Breast epithelium (tissue), 3 donors: ENCODE measurements at regions not wholly inside any gene's neighbourhood (a gene's known extent, or its start where the extent isn't known, plus 50 kb on each side); places are given as distances from the start of the nearest gene placed in this dataset.

ENCODE experiments used
- POLR2A ChIP-seq: fragments of 450-650 bp; IDR thresholded peaks from one replicate; pipeline ENCODE4 v1.6.1; 2016; ENCODE audit warnings: antibody characterized with exemption, mild to moderate bottlenecking, moderate library complexity
- POLR2AphosphoS5 ChIP-seq, 3 donors: sonication (generic); formaldehyde crosslinking; IDR thresholded peaks; one replicate each; pipeline ENCODE4 v1.6.1; 2017; ENCODE audit warnings: antibody characterized with exemption in 3 of 3
- TF ChIP-seq, protein P1 (sequence below), 3 donors: fragments of 450-650 bp; IDR thresholded peaks; one replicate each; pipeline ENCODE4 v1.5.1; 2016 to 2017; ENCODE audit warnings: antibody characterized with exemption in 3 of 3, mild to moderate bottlenecking in 3 of 3, moderate library complexity in 3 of 3

DNA sequence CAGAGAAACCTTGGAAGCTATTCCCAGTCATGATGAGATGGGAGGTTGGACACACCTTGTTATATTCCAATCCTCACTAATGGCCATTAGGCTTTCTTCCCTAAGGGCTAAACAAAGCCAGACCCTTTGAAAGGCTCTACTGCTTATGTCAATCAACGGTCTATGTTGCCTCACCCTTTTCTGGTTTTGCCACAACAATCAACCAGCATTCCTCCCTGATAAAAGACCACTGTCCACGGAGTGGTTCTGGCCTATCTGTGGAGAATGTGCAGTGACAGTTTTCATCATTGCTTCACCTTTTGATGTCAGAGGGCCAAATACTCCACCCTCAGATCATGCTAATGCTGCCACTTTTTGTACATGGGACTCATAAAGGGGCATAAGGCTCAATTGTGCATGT lies 913.4 kb downstream of the RPA4 start:
- TF ChIP-seq, protein P1, sequence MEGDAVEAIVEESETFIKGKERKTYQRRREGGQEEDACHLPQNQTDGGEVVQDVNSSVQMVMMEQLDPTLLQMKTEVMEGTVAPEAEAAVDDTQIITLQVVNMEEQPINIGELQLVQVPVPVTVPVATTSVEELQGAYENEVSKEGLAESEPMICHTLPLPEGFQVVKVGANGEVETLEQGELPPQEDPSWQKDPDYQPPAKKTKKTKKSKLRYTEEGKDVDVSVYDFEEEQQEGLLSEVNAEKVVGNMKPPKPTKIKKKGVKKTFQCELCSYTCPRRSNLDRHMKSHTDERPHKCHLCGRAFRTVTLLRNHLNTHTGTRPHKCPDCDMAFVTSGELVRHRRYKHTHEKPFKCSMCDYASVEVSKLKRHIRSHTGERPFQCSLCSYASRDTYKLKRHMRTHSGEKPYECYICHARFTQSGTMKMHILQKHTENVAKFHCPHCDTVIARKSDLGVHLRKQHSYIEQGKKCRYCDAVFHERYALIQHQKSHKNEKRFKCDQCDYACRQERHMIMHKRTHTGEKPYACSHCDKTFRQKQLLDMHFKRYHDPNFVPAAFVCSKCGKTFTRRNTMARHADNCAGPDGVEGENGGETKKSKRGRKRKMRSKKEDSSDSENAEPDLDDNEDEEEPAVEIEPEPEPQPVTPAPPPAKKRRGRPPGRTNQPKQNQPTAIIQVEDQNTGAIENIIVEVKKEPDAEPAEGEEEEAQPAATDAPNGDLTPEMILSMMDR (IDR thresholded peaks at IDR 0.05), result no peak
- TF ChIP-seq POLR2AphosphoS5 (IDR thresholded peaks at IDR 0.05), result no peak
- TF ChIP-seq POLR2A, result no peak
